Amniotic stem cell (primary cell): ENCODE measurements at regions not wholly inside any gene's neighbourhood (a gene's known extent, or its start where the extent isn't known, plus 50 kb on each side); places are given as distances from the start of the nearest gene placed in this dataset.

Experiments used
- DNase-seq: peaks from one replicate; lab custom pipeline; 2025; lab: John Stamatoyannopoulos, UW

DNA sequence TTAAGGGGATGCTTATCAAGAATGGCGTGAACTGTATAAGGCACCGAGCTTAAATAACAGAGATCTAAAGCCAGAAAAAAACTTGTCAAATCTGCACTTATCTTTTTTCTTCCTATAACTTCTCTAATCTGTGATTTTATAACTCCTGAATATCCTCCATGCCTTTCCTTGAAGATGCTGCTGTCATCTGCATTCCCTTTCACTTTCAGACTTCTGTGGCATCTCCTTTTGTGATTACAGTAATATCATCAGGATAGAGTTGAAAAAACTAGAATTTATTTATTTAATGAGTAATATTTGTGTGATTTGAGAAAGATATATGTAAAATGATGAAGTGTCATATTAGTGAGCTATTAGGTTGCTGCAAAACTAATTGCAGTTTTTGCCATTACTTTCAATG, 357.8 kb upstream of the PTBP2 start:
- DNase-seq, result no peak

DNA sequence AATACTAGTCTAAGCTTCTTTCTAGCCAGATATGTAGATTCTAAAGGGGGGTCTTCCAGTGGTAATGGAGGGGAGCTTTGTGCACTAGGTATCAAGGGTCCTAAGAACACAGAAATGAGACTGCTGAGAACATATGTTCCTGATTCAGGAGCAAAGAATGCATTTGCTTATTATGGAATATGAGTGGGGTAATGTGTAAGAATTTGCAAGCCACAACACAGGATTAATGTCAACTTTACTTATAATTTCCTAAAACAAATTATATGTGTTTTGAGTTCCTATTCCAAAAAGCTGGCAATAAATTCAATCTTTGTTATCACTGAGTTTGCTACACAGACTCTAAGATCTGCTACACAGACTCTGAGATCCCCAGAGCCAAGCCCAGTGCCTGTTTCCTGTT, 357.0 kb upstream of the PTBP2 start:
- DNase-seq, result no peak

DNA sequence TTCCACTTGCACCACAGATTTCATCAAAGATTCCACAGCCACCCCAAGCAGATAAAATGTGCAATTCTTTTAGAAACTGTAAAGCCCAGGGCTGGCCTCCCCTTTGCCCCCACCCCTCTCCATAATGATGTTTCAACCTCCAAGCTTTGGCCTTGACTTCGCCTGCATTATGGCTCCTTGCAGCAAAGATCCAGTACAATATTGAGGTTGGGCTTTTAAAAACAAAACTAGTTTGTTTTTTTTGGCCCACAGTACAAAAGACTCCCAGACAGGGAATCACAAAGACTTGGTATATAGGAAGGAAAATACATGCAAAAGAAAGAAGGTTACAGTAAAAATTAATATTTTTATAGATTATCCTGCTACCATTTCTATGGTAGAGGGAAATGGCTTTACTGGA, 356.5 kb upstream of the PTBP2 start:
- DNase-seq, result no peak

DNA sequence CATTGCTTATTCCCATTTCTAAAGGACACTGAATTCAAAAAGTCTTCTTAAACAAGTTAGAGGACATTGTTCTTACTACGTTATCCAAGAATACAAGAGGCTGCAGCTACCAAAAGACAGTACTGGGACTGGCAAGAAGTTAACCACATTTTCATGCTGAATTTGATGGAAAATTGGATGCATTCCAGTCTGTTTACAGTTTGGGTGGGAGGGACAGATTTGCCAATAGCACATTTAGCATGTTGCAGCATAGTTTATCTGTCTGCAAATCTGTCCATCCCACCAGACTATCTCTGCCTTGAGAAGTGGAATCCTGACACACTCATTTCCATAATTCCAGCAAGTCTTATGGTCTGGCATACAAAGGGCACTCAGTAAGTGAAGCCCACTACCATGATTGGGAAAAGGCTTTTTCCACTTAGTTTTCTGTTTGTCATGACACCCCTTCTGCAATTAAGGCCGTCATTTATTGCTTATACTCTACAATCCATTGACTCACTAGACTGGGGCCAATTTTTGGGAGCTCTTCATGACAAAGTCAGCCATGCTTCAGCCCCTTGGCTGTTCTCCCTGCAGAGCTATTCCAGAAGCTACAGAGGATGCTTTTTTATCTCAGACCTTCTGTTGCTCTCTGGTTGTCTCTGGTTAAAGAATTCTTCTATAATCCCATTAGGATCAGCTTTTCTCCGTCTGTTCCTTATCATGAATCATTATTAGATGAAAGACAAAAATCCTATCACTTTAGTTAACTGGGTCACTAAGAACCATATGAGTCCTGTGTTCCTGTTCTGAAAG, 355.8 kb upstream of the PTBP2 start:
- no peak for DNase-seq

DNA sequence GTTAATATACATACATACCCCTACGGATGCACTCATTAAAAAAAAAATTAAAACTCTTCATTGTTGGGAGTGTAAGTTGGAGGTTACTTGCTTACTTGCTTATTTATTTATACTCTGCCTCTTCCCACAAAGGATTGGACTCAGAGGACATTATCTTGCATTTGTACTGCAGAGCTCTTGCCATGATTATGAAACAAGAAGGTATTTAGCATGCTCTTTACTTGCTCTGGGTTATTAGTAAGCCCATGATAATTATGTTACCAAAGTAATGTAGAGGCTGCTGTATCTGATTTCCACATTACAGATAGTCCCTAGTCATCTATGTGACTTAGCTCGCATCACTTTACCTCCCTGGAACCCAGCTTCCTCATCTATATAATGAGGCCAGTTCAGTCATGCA, 355.1 kb upstream of the PTBP2 start:
- DNase-seq, result no peak

DNA sequence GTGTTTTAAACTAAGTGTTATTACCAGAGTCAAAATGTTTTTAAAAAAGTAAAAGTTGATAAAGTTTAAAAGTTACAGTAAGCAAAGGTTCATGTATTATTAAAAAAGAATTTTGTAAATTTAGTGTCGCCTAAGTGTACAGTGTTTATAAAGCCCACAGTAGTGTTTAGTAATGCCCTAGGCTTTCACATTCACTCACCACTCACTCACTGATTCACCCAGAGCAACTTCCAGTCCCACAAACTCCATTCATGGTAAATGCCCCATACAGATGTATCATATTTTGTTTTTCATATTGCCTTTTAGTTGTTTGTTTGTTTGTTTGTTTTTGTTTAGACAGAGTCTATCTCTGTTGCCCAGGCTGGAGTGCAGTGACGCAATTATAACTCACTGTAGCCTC, 353.8 kb upstream of the PTBP2 start:
- DNase-seq, result no peak

DNA sequence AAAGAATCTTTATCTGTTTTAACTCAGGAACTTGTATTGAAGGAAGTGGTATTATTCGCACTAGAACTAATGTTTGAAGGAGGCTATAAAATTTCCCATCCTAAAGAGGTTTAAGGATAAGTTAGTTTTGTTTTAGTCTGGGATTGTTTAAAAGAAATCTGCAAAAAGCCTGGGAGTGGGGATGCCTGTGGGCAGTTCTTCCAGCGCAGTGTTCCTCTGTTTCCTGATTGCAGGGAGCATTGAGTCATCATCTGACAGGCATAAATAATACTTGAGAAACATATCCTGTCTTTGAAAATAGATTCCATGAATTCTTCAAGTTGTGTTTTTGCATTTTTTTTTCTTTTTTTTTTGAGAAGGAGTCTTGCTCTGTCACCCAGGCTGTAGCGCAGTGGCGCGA, 350.8 kb upstream of the PTBP2 start:
- DNase-seq, result no peak

DNA sequence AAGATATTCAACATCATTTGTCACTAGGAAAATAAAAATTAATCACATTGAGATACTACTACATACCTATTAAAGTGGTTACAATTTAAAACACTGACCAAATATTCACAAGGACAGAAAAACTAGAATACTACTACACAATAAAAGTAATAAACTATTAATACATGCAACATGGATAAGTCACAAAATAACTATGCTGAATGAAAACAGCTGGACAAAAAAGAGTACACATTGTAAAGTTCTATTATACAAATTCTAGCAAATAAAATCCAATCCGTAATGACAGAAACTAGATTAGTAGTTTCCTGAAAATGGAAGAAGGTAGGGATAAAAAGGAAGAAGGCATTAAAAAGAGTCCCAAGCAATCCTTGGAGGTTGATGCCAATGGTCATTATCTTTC, 348.7 kb upstream of the PTBP2 start:
- no peak for DNase-seq

DNA sequence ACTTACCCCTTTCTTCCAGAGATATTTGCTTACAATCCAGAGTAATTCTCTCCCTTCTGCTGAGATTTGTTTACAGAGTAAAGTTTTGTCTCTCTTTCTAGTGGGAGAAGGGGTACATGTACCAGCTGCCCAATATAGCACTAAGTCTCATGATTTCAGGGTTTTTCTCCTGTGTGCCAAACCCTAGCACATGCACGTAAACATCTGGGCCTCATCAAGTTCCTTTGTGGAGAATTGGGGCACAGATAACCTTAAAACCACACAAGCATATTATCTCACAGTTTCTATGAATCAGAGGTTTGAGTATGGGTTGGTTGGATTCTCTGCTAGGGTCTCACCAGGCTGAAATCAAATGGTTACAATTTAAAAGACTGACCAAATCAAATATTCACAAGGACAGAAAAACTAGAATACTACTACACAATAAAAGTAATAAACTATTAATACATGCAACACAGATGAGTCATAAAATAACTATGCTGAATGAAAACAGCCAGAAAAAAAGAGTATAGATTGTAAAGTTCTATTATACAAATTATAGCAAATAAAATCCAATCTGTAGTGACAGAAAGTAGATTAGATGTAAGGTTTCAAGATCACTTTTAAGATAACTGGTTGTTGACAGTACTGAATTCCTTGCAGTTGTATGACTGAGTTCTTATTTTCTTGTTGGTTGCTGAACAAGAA, 347.4 kb upstream of the PTBP2 start:
- DNase-seq, result no peak

DNA sequence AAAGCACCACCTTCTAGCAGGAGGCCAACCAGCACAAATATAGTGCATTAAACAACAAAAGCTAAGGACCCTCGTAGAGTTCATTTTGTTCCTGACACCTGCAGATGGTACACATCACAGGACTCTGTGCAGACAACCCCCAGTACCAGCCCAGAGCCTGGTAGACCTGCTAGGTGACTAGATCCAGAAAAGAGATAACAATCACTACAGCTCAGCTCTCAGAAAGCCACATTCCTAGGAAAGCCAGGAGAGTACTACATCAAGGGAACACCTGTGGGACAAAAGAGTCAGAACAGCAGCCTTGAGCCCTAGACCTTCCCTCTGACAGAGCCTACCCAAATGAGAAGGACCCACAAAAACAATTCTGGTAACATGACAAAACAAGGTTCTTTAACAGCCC, 344.7 kb upstream of the PTBP2 start:
- no peak for DNase-seq

DNA sequence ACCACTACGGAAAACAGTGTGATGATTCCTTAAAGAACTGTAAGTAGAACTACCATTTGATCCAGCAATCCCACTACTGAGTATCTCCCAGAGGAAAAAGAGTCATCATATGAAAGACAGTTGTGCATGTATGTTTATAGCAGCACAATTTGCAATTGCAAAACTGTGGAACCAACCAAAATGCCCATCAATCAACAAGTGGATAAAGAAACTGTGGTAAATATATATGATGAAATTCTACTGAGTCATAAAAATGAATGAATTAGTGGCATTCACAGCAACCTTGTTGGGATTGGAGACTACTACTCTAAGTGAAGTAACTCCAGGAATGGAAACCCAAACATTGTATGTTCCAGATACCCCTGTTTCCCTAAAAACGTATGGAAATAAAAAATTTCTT, 337.0 kb upstream of the PTBP2 start:
- no peak for DNase-seq

DNA sequence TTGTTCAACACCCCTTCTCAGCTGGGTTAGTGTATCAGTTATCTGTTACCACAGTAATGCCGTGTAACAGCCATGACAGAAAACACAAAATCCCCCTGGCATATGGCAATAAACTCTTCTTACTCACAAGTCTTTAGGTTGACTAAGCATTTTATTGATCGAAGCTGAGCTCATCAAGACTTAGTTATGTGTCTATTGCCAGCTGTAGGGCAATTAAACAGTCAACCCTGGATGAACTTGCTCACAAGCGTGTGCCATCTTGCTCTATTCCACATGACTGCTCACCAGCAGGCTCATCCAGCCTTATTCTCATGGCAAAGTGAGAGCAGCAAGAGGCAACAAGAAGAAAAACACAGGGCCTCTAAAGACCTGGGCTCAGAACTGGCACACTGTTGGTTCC, 333.8 kb upstream of the PTBP2 start:
- no peak for DNase-seq

DNA sequence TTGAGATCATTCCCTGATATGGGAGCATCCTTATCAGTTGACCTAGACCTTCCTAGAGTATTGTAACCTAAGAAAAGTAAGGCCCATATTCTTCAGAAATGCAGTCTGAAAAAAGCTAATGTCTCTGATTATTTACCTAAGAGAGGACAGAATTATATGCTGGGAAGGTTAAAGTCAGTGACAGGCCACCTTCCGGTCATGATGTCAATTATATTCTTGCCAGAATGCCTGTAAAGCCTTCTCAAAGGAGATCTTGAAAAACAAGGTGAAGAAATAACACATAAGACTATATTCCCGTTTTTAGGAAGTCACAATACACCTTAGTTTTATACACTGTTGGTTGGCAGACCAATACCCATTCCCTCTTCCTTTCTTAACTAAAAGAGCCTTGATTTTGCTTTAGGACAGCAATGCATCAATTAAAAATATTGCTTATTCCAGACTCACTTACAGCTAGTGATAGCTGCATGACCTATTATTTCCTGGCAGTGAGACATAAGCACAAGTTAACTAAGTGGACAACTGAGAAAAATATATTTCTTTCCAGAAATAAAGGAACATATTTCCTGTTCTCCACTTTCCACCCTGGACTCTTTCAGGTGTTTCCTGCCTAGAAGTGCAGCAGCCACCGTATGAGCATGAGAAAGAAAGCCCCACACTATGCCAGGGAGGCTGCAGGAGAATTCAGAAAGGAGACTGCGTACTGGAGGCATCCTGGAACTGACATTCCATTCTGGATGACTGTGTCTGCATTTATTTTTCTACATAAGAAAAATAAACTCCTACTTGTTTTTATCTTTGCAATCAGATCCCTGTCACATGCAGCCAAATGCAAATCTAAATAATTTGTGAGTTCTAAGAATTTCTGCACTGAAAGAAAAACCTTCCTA, 332.9 kb upstream of the PTBP2 start:
- peak; percentile 12 for DNase-seq

DNA sequence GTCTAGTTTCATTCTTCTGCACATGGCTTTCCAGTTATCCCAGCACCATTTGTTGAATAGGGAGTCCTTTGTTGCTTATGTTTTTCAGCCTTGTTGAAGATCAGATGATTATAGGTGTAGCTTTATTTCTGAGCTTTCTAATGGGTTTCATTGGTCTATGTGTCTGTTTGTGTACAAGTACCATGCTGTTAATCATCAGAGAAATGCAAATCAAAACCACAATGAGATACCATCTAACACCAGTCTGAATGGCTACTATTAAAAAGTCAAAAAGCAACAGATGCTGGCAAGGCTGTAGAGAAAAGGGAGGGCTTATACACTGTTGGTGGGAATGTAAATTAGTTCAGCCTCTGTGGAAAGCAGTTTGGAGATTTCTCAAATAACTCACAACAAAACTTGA, 321.5 kb upstream of the PTBP2 start:
- no peak for DNase-seq

DNA sequence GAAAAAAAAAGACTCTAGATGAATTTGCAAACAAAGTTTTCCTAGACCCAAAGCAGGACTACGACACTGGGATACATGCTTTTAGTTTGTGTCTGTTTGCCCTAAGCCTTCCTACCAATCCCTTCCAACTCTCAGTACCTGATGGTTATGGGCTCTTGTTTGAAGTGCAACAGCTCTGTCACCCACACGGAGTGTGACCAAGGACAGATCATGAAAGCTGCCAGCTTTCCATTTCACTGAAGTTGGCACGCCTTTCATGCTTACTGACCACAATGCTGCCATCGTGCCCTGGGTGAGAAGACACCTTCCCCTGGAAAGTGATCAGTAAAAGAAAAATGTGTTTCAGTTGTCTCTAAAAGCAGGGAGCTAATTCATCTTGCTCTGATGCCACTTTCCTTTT, 312.5 kb upstream of the PTBP2 start:
- no peak for DNase-seq

DNA sequence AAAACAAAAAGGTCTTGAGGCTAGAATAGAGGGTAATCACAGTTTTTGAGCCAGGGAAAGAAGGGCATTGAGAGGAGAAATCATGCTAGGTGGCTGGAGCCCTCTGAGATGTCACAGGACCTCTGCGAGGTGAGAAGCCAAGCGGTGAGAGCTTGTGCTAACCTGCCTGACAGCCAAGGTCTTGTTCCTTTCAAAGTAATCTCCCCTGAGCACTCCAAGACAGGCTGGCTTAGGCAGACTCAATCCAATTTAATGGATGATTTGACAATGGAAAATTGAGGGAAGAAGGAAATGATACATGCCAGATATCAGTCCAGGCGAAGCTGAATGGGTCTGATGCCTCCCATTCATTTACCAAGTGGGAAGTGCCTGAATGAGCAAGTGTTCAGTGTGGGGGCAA, 311.9 kb upstream of the PTBP2 start:
- DNase-seq, result no peak

DNA sequence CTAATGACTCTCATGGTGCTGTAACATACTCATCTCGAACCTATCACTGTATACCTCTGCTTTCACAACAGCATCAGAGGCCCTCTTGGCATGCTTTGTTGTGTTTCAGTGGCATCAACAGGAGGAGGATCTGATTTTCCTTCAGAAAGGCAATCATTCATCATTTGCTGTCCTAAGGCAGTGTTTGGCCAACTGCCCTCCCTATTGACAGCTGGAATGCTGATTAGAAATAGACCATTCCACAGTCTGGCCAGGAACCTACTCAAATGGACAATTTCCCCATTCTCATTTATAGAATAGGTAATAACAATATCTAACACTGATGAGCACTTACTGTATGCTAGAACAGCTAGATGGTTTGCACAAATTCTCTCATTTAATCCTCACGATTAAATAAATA, 310.6 kb upstream of the PTBP2 start:
- DNase-seq, result no peak

DNA sequence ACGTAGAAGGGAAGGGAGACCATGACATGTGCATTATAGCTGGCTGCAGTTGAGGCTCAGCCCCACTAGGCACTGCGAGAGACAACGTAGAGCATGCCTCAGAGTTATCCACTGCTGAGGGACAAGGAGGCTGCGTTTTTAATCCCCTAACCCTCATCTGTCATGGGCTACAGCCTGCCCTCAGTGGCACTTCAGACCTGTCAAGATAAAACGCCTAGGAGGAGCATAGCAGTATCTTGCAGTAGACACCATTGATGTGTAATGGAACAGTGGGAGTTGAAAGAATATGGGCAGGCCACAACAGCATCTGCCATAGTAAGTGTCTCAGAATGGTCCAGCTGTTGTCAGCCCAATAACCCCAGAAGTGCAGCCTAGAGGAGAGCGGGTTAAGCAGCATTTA, 307.0 kb upstream of the PTBP2 start:
- no peak for DNase-seq

DNA sequence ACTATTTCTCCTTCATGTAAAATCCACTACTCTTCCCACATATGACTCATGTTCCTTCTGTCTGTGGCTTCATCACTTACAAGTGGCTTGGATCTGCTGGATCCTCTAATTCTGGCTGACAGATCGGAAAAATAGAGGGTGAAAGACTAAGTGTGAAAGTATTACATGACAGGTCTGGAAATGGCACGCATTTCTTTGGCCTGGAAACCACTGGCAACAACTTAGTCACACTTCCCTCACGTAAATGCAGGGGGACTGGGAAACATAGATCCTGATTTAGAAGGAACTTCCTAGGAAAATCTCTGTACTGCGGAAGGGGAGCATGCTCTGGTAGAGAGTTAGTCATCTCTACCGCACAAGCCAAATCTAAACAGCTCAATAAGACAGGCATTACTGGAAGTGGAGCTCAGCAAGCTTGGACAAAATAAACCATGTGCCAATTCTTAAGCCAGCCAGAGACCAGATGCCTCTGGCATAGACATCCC, 305.4 kb upstream of the PTBP2 start:
- DNase-seq, result peak; percentile 94

DNA sequence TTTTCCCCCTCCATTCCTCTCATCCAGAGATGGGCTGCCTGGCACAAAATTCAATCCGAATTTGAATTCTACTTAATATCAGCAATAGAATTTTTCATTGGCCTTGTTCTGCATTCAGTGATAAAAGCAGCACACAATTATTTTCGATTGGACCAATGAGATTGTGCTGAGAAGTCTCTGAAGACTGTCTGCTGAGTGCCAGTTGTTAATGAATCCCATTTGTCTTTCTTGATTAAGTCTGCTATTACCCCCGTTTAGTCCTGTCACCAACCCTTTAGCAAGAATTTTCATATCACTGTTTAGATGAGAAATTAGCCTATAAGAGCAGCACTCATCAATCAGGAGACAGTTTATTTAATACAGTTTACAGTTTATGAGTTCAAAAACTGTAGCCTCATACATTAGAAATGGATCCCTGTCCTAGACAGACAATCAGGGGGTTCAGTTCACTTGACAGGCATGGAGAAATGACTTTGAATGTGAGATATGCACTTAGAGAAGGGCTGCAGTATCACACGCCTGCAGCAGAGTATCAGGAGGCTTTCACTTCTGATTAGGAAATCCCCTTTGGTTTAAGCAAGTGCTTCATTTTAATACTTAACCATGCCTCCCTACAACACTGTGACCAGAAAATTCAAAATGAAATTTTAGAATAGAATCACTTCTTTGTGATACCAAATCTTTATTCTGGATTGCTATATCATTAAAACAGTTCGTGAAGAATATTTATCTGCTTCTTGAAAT, 304.7 kb upstream of the PTBP2 start:
- DNase-seq, result no peak

DNA sequence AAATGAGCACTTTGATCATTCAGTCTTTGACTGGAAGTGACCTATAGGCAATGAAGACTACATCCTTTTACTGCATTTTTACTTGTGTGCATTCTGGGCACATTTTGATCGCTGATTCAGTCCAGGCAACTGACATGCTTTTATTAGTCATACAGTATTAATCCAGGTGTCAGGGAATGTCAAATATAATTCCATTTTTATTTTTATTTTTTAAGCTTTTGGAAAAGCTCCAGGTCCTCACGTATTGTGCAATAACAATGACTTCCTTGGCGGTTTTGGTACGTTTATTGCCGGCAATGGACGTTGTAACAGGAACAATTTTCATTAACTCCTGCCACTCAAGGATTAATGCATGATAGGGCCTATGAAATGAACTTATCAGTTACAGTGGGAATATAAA, 302.6 kb upstream of the PTBP2 start:
- DNase-seq, result no peak

DNA sequence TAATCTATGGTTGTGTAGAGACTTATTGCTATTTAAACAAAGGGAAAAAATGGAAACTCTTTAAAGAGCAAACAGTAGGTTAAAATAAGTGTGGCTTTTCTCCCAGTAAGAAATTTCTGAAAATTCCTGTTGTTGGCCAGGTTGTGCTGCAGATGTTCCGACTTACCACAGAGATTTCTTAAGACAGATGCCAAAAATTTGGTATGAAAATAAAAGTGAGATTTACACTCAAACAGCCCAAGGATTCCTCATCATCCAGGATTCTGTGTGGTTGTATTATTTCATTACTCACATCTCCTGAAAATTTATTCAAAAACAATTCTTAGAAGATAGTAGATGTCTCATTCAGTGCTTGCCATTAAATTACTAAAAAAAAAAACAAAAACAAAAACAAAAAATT, 296.7 kb upstream of the PTBP2 start:
- no peak for DNase-seq
